ENCODE measurements at regions not wholly inside any gene's neighbourhood (a gene's known extent, or its start where the extent isn't known, plus 50 kb on each side); places are given as distances from the start of the nearest gene placed in this dataset.

- DNase-seq = no peak
Measured at GRCh38 chr4:163623787-163624186, 129.3 kb downstream of the TMA16 start.

GRCh38 chr4:163624727-163625126 is 130.2 kb downstream of the TMA16 start:
- DNase-seq = no peak

GRCh38 chr4:163631288-163631687 is 136.8 kb downstream of the TMA16 start:
- no peak for DNase-seq

GRCh38 chr4:163638909-163639308 is 144.4 kb downstream of the TMA16 start:
- no peak for DNase-seq

- no peak for DNase-seq
Measured at GRCh38 chr4:163649557-163650091, 155.1 kb downstream of the TMA16 start.

GRCh38 chr4:163651761-163652160 is 157.3 kb downstream of the TMA16 start:
- no peak for DNase-seq

GRCh38 chr4:163654621-163655020 is 160.1 kb downstream of the TMA16 start:
- no peak for DNase-seq

- no peak for DNase-seq
Measured at GRCh38 chr4:163660636-163661035, 166.1 kb downstream of the TMA16 start.

- DNase-seq = no peak
Measured at GRCh38 chr4:163662768-163663167, 168.3 kb downstream of the TMA16 start.

GRCh38 chr4:163663454-163664225 is 169.2 kb downstream of the TMA16 start:
- no peak for DNase-seq

GRCh38 chr4:163665101-163665500 is 170.6 kb downstream of the TMA16 start:
- DNase-seq = no peak

- no peak for DNase-seq
Measured at GRCh38 chr4:163665521-163666331, 171.2 kb downstream of the TMA16 start.

- DNase-seq = no peak
Measured at GRCh38 chr4:163666332-163666873, 171.9 kb downstream of the TMA16 start.

- DNase-seq = no peak
Measured at GRCh38 chr4:163672751-163673150, 178.3 kb downstream of the TMA16 start.

GRCh38 chr4:163673848-163674697 is 179.6 kb downstream of the TMA16 start:
- no peak for DNase-seq

GRCh38 chr4:163679189-163679588 is 184.7 kb downstream of the TMA16 start:
- DNase-seq = no peak

GRCh38 chr4:163680386-163681098 is 186.1 kb downstream of the TMA16 start:
- no peak for DNase-seq

- DNase-seq = peak; percentile 2
Measured at GRCh38 chr4:163681208-163681821, 186.8 kb downstream of the TMA16 start.

- DNase-seq = no peak
Measured at GRCh38 chr4:163688856-163689255, 194.4 kb downstream of the TMA16 start.

GRCh38 chr4:163693211-163693610 is 198.7 kb downstream of the TMA16 start:
- no peak for DNase-seq

GRCh38 chr4:163693776-163694175 is 199.3 kb downstream of the TMA16 start:
- no peak for DNase-seq
